ENCODE measurements at regions not wholly inside any gene's neighbourhood (a gene's known extent, or its start where the extent isn't known, plus 50 kb on each side); places are given as distances from the start of the nearest gene placed in this dataset.

- TF ChIP-seq ZFP41 (tag by site-specific recombination; IDR thresholded peaks at IDR 0.05; ENCODE audit: borderline replicate concordance) (no peak), TCF7L2 (IDR thresholded peaks at IDR 0.05; ENCODE audit: borderline replicate concordance, low read depth, low read length) (no peak), CTCF (tag by site-specific recombination; IDR thresholded peaks at IDR 0.05) (no peak), YY1 (tag by site-specific recombination; IDR thresholded peaks at IDR 0.05) (no peak), ZSCAN18 (tag by site-specific recombination; IDR thresholded peaks at IDR 0.05) (no peak), ZNF221 (tag by site-specific recombination; IDR thresholded peaks at IDR 0.05; ENCODE audit: borderline replicate concordance) (no peak), ZNF146 (tag by site-specific recombination; IDR thresholded peaks at IDR 0.05) (no peak), ZNF2 (tag by site-specific recombination; IDR thresholded peaks at IDR 0.05) (no peak), ZBTB17 (tag by site-specific recombination; IDR thresholded peaks at IDR 0.05) (no peak), OVOL3 (tag by site-specific recombination; IDR thresholded peaks at IDR 0.05) (no peak), ZNF645 (tag by site-specific recombination; IDR thresholded peaks at IDR 0.05) (no peak)
- TF ChIP-seq, protein P1, sequence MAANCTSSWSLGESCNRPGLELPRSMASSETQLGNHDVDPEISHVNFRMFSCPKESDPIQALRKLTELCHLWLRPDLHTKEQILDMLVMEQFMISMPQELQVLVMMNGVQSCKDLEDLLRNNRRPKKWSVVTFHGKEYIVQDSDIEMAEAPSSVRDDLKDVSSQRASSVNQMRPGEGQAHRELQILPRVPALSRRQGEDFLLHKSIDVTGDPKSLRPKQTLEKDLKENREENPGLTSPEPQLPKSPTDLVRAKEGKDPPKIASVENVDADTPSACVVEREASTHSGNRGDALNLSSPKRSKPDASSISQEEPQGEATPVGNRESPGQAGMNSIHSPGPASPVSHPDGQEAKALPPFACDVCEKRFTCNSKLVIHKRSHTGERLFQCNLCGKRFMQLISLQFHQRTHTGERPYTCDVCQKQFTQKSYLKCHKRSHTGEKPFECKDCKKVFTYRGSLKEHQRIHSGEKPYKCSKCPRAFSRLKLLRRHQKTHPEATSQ (tag by site-specific recombination; IDR thresholded peaks at IDR 0.05), result no peak
Observed at GRCh38 chr4:151833174-151833573, 72.4 kb upstream of the GATB start.
